ENCODE measurements at regions not wholly inside any gene's neighbourhood (a gene's known extent, or its start where the extent isn't known, plus 50 kb on each side); places are given as distances from the start of the nearest gene placed in this dataset.
"Not testable (repeated sequence)": the region's sequence is repeated elsewhere in the genome, so short reads cannot be mapped to it uniquely, and the experiment has no call there.

DNA sequence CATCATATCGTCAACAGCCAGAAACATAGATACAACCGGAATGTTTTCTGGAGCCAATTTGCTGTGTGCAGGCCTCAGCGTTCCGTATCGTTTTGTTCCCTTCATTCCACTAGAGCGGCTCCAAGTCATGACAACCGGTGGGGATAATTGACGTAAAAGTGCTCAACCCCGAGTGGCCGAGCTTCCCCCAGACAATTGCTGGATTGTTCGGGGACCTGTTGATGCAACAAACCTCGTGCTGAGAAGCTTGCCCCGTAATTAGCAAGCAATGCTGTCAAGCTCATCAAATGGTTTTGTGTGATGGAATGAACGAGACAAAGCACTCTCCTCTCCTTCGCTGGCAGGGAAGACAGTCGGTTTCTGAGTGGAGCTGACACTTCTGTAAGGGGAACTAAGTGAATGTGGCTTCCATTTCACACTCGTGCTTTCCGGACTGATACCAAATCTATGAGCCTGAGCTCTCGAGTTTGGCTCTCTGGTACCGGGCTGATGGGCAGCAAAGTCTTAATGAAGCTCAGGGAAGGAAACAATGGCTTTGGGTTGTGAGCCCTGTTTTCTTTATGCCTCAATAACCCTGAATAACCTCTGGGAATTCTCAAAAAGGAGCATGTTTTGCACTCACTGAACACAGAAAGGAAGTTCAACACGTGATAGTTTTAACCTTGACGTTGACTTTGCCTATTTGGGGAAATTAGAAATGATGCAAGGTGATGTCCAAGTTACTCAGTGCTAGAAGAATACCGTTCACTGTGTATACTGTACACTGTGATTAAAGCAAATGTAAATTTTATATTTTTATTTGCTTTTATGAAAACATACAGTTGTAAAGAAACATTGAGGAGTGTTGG is 220.5 kb downstream of the BAMBI start:
- no peak for DNase-seq

DNA sequence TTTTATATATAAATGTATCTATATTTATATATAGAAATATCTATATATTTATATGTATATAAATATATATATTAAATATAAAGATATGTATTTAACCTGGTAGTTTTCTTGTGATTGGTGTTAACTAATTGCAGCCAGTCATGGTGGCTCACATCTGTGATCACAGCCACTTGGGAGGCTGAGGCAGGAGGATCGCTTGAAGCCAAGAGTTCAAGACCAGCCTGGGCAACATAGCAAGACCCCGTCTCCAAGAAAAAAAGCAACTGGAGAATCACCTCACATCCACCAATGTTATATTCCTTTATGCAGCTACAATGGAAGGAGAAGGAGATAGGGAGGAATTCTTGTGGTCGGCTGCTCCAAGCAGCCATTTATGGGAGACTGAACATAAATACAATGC is 224.9 kb downstream of the BAMBI start:
- no peak for DNase-seq

DNA sequence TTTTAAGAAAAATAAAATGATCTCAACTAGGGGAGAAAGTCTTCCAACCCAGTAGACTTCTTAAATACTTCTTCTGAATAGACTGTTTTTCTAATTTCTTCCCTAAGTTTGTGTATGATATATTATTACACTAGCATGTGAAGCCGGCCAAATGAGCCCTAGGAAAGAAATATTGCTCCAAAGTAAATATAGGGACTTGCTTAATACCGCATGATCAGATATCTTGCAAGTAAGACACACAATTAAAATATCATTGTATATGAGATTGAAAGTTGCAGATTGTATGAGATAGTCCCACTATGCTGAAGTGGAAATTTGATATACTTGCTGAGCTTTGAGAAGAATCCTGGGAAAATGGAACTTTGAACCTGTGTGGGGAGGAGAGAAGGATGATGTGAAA is 225.7 kb downstream of the BAMBI start:
- DNase-seq, result no peak

DNA sequence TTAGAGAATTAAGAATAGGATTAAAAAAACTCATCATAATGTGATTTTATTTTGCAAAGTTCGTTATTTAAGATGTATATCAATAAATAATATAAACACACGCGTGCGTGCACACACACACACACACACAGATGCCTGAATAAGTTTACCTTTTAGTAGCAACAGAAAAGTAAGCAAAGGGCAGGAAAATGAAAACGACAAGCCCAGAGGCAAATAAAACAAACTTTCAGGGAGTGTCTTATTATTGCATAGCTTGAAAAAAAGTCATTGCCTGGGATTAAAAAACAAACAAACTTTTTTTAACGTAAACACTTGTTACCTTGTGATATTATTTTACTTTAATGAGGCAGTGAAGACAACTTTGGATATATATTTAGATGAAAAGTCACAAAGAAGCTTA is 226.4 kb downstream of the BAMBI start:
- DNase-seq, result no peak

DNA sequence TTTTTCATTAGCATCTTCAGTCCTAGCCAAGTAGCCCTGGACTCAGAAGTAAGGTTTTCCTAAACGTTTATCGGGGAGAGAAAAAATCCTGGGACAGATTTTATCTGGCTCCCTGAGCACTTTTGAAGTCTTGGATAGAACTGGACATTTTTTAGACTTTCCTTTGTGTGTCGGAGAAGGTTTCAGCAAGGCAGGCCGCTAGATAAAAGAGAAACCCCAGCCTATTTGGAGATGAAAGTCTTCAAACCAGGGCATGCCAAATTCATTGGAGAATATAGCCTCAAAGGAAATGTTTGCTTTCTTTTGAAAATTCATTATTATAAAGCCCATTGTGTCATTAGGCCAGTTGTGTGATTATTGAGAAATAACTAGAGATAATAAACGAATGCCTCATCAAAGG is 228.1 kb downstream of the BAMBI start:
- DNase-seq, result no peak

DNA sequence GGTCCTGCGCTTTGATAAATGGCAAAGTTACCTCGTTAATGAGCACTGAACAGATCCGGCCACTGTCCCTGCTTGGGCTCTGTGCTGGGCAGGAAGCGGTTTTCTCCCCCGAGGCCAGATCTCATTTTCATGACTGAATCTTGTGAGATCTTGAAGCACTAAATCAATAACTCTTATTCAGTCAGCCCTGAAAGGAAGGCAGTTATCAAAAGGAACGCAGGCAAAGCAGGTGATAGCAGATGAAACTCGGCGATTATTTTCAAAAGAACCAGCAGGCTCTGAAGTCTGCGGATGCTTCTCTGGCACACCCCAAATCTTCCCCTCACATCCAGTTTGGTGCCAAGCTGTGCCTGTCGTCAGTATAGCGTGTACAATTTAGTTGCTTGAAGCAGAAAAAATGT is 228.7 kb downstream of the BAMBI start:
- no peak for DNase-seq

DNA sequence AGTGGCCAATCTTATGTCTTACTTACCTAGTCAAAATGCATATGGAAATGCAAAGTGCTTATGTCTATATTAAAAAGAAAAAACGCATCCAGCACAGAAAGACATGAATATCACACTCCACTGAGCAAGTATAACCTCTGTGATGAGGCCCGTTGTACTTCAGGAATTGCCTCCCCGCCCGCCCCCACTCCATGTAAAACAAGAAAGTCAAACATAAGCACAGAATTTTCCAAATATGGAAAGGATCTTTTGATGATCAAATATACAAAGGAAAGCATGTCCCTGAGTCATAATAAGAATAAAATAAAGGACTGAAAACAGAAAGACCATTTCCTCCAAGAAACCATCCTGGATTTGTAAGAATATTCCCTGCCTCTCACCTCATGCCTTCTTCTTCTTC is 229.1 kb downstream of the BAMBI start:
- no peak for DNase-seq

DNA sequence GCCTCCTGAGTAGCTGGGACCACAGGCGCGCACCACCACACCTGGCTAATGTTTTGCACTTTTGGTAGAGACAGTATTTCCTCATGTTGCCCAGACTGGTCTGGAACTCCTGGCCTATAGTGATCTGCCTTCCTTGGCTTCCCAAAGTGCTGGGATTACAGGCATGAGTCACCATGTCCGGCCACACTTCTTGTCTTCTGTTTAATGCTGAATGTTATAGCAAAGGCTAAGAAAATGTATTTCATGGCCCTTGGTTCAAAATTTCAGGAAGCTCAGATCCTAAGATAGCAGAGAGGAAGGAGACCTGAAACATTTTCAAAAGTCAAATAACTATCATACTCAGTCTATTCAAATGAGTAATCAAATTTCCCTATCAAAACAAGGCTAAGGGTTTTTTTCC is 229.6 kb downstream of the BAMBI start:
- no peak for DNase-seq

DNA sequence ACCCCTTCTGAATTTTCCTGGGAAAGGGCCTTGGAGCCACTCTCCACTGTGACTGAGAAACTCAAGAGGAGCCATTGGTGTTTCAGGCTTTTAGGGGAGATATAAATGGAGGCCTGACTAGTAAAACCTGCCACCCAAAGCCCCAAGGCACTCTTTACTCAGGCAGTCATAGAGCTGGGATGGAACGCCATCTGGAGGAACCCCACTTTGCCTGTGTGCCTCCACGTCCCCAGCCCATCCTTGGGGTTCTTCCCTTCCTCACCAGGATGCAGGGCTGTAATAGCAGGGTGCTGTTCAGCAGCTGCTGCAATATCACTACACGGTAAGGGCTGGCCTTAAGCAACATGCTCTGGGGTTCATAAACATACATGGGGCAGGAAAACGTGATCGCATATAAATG is 232.6 kb downstream of the BAMBI start:
- no peak for DNase-seq

DNA sequence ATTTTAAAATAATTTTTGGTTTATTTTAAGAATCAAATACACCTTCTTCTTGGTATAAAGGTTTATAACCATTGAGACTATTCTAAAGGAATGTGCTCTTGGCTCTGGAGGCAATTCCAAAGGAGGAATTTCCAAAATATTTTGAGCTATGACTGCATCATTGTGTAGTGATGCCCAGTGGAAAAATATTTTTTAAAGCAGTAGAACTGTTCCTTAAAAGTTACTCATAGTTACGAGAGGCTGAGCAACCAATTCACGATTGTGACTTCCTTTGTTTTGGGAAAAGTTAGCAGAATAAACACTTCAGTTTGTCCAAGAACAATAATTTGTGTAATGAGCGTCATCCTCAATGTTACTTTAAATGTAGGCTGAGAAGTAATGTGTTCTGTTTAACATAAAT is 233.6 kb downstream of the BAMBI start:
- no peak for DNase-seq

DNA sequence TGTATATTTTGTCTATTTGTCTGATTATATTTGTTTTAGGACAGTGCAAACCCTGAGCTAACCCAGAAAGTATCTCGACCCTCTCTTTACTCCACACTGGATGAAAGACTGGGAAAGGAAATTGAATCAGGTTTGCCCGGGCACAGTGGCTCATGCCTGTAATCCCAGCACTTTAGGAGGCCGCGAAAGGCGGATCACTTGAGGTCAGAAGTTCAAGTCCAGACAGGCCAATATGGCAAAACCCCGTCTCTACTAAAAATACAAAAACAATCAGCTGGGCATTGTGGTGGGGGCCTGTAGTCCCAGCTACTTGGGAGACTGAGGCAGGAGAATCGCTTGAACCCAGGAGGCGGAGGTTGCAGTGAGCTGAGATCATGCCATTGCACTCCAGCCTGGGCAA is 234.2 kb downstream of the BAMBI start:
- DNase-seq, result not testable (repeated sequence)

DNA sequence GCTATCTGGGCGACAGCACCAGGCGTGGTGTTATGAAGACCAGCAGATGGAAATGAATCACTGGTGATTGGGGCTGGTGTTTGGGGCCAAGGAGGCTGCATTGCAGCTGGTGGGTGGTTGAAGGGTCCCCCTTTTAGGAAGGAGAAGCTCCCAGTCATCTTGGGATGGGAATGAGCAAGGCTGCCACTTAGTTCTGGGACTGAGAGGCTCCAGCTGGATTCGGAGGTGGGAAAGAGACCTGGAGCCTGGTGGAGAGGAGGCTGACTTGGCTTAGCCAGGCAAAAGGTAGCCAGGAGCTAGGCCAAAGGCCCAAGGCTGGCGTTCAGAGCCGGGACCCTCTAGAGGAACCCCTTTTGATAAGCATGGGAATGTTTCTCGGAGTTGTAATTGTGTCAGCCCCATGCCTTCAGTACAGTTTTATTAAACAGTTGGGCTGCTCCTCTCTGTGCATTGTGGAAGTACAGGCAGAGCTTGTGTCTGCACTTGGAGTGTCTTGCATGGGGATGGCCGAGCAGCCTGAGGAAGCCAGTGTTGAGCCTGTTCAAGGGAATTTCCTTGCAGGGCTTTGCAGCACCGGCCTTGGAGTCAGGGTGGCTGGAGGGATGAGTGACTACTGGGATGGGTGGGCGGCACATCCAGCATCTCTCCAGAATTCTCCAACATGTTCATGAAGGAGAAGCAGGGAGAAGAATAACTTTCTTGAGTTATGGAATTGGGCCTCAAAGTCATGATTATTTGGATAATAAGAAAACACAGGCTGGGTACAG is 234.9 kb downstream of the BAMBI start:
- no peak for DNase-seq

DNA sequence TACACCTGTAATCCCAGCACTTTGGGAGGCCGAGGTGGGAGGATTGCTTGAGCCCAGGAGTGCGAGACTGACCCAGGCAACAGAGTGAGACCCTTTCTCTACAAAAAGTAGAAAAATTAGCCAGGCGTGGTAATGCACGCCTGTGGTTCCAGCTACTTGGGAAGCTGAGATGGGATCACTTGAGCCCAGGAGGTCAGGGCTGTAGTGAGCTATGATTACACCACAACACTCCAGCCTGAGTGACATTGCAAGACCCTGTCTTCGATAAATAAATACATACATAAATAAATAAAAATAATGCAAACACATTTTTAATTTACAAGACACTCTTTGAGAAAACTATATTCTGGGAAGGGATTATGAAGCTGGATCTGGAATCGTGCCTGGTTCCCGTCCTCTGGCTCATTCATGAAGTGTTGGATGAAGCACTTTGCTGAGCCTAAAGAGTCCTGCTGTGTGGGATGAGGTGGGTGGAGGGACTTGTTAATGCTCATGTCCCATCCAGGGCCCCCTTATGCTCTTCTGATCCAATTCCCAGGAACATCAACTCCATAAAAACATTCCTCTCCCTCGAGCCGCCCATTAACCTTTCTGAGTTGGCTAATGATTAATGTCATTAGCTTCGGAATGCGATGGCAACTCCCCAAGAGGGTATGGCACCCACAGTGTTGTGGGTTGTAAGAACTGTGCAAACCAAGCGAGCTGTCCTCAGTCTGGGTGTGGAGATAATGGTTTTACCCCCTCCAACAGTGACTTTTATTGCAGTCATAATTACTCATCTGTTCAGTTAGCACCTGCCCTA is 236.3 kb downstream of the BAMBI start:
- DNase-seq, result no peak

DNA sequence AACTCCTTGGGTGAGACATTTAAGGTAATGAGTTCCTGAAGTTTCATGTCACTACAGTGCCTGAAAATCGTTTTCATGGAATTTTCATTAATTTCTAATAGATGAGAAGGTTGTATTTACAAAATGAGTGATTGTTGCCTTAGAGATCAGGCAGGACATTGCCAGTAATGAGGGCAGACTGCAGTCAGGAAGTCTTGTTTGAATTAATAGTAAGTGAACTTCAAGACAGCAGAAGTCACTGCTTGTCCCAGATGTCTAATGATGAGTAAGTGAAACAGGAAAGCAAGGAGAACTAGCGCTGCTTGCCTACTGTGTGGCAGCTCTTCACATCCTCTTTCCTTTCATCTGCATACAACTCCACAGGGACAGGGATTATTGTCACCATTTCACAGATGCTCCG is 237.4 kb downstream of the BAMBI start:
- DNase-seq, result no peak

DNA sequence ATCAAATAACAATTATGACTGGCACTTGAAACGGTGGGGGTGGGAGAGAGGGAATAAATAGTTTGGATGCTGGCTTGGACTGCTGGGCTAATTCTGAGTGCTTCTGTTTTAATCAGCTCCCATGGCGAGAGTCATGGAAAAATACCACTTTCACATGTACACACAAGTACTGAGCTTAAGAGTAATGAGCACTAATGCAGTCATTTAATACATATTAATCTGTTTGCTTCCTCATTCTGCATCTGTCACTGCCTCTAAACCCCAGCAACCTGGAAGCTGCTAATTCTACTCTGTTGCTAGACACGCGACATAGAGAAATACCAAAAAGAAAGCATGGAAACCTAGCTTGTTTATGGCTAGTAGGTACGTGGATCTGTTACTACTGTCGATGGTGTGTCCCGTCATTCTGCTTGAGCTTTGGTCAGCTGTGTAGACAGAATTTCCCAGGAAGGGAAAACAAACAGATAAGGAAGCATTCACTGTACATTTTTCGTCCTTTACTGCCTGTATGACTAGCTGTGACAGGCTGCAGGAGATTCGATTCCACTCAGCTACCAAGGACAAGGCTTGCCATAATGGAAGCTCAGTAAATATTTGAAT is 238.8 kb downstream of the BAMBI start:
- DNase-seq, result no peak

DNA sequence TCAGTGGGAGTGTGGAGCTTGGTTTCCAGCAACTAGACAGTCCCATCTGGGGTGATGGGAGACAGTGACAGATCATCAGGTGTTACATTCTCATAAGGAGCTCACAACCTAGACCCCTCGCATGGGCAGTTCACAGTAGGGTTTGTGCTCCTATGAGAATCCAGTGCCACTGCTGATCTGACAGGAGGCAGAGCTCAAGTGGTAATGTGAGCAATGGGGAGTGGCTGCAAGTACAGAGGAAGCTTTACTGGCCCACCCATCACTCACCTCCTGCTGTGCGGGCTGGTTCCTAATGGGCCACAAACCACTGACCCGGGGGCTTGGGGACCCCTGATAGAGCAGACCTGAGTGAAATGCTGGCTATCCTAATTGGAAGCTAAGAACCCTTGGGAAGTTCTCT is 242.8 kb downstream of the BAMBI start:
- no peak for DNase-seq

DNA sequence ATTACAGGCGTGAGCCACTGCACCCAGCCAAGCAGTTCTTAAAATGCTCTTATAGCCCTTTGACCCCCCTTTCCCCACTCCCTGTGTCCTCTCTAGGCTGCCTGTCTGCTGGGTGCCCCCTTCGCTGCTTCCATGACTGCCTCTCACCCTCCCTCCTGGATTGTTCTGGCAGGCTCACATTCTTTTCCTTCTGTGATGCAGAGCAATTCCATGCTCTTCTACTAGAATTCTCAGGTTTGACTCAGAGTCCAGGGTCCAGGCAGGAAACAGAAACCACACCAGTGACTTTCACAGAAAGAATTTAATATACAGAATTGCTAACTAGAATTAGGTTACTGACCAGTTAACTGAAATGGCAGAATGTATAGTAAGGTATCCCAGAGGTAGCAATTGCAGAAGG is 244.8 kb downstream of the BAMBI start:
- no peak for DNase-seq

DNA sequence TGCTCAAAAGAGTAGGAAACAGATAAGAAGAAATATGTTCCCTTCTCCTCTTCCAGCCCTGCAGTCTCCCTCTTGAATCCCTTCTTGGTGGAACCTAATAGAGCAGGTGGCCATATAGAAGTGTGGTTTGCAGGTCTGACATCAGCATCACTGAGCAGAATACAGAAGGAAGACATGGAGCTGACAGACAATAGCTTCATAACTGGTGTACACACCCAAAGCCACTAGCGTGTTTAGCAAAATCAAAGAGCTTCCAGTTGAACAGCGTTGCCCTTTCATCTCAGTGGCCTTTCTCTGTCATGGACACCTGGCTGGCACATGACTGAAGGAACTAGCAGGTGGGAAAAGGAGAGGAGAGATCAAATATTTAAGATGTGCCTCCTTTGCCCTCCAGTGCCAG is 245.5 kb downstream of the BAMBI start:
- DNase-seq, result no peak

DNA sequence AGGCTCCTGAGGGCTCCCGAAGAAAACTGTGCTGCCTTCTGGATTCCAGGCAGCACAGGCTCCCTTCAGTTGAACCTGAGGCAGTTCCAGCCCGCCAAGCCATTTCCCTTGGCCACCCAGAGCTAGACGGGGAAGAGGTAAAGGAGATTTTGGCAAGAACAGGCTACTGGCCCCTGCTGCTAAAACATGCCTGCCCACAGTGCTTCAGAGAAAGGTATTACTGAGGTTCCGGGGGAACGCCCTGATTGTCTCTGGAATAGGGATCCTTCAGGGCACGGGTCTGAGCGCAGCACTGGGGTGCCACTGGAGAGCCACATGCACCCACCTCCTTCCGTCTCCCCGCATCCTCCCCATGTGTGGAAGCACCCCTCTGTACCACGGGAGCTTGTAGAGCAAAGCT is 247.4 kb downstream of the BAMBI start:
- no peak for DNase-seq

DNA sequence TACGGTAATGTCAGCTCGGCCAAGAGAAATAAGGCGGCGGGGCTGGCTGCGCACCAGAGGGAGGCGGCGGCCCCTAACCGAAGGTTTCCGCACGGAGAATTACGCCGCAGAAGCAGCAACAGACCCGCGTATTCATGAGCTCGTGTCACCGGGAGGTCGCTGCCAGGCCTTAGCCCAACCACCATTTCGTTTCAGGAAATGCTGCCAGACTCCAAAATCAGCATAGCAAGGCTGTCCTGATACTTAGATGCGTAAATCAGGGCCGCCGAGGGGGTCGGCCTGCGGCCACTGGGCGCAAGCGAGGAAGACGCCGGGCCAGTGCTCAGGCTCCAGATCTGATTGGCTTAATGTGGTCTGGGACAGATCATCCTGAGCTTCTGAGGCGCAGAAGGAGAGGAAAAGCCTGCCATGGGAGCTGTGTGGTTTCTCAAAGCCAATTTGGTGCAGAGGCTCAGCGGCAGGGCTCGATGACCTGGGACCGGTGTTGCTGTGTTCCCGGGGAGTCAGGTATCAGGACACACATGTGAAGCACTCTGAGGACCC is 247.9 kb downstream of the BAMBI start:
- DNase-seq, result no peak

DNA sequence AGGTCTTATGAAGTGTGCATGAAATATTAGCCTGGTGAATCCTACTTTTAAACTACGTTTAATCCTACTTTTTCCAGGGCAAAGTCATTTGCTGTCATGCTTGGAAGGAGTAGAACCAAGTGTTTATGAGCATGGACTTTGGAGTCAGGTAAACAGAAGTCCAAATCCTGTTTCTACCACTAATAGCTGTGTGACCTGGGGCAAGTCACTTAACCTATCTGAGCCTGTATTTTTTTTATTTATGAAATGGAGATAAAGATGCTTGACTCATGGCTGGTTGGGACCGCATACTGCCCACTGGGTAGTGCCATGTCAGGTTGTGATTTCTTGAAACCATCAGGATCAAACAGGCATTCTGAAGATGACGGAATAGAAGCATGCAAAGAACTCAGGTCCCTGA is 249.6 kb downstream of the BAMBI start:
- DNase-seq, result no peak

DNA sequence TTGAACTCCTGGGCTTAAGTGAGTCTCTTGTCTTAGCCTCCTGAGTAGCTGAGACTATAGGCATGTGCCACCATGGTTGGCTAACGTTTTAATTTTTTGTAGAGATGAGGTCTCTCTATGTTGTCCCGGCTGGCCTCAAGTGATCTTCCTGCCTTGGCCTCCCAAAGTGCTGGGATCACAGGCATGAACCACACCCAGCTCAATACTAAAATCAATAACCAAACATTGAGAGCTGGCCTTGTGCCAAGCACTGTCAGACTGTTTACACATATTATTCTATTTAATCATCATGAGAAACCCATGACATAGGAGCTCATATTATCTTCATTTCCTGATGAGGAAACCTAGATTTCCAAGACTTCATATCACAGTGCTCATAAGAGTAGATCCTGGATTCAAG is 251.2 kb downstream of the BAMBI start:
- DNase-seq, result no peak

DNA sequence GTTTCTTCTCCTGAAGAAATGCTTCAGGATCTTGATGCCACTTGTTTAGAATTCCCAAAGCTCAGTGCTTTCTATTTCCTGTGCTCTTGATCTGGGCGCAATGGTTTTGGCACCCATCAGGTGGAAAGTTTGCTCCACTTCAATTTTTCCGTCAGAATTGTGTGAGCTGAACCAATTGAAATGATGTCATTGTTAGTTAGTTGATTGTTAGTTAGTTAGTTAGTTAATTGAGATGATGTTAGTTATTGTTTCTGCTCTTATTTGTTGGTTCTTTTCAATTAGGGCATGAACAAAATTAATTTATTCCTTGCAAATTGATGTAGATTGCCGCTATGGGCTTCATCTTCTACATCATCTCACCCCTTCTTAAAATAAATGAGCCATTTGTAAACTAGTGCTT is 252.6 kb downstream of the BAMBI start:
- DNase-seq, result no peak
